KMS-11 (cell line): ENCODE measurements at regions not wholly inside any gene's neighbourhood (a gene's known extent, or its start where the extent isn't known, plus 50 kb on each side); places are given as distances from the start of the nearest gene placed in this dataset.
A peak's percentile ranks its signal among the peaks of the same experiment; 100 is the strongest.

Experiments
- H2AFZ ChIP-seq: fragments of 200-600 bp; sonication (generic); 2 replicates; pipeline ENCODE4 v1.6.1; 2016; ENCODE audit warnings: antibody characterized with exemption, mixed run types, low read depth
- H3K27ac ChIP-seq: fragments of 200-600 bp; sonication (generic); 2 replicates; pipeline ENCODE4 v1.6.1; 2016; ENCODE audit warnings: mild to moderate bottlenecking, mixed run types
- H3K27me3 ChIP-seq: fragments of 200-600 bp; sonication (generic); 2 replicates; pipeline ENCODE4 v1.6.1; 2017; ENCODE audit warnings: mild to moderate bottlenecking, low read depth, mixed run types, moderate library complexity; ENCODE audit not compliant: insufficient read depth
- H3K36me3 ChIP-seq: fragments of 200-600 bp; sonication (generic); 2 replicates; pipeline ENCODE4 v1.6.1; 2017; ENCODE audit warnings: mild to moderate bottlenecking, mixed run types; ENCODE audit not compliant: insufficient read depth
- H3K4me1 ChIP-seq: fragments of 200-600 bp; sonication (generic); 2 replicates; pipeline ENCODE4 v1.6.1; 2016; ENCODE audit warnings: mild to moderate bottlenecking, low read depth, mixed run types; ENCODE audit not compliant: poor library complexity, severe bottlenecking
- H3K4me2 ChIP-seq: fragments of 200-600 bp; sonication (generic); 2 replicates; pipeline ENCODE4 v1.7.0; 2016; ENCODE audit warnings: mild to moderate bottlenecking, mixed run types
- H3K4me3 ChIP-seq: fragments of 200-600 bp; sonication (generic); IDR thresholded peaks from 2 replicates; pipeline ENCODE4 v1.6.1; 2017; ENCODE audit warnings: low read depth, low read length, mixed read lengths; ENCODE audit not compliant: insufficient read depth
- H3K79me2 ChIP-seq: fragments of 200-600 bp; sonication (generic); 2 replicates; pipeline ENCODE4 v1.6.1; 2016; ENCODE audit warnings: low read depth, mixed run types; ENCODE audit not compliant: insufficient read depth
- H3K9ac ChIP-seq: fragments of 200-600 bp; sonication (generic); 2 replicates; pipeline ENCODE4 v1.6.1; 2016; ENCODE audit warnings: mild to moderate bottlenecking, mixed run types
- H4K20me1 ChIP-seq: fragments of 200-600 bp; sonication (generic); 2 replicates; pipeline ENCODE4 v1.6.1; 2016; ENCODE audit warnings: mild to moderate bottlenecking, mixed run types; ENCODE audit not compliant: insufficient read depth
- CTCF ChIP-seq: fragments of 200-600 bp; sonication (generic); conservative IDR thresholded peaks from 2 replicates; pipeline ENCODE4 v1.6.1; 2017; ENCODE audit warnings: low read depth, mild to moderate bottlenecking, antibody characterized with exemption, low read length, moderate library complexity, mixed read lengths

GRCh38 chr18:76307293-76307690 is 187.8 kb downstream of the ZNF516 start:
- Histone ChIP-seq H3K36me3 (no peaks in the 10 kb centered on the region), H3K27me3 (no peaks in the 10 kb centered on the region), H3K4me1 (peaks cover 45% of the 10 kb centered on the region), H3K4me2 (peak overlapping the region; percentile 53), H3K27ac (peak overlapping the region; percentile 87), H3K4me3 (no peak overlapping the region), H2AFZ (peak overlapping the region; percentile 48), H3K9ac (peak overlapping the region; percentile 41; the same call in 1 of the 2 replicates), H4K20me1 (no peaks in the 10 kb centered on the region), H3K79me2 (no peaks in the 10 kb centered on the region)
- no peak for TF ChIP-seq CTCF

- Histone ChIP-seq H3K27me3 (no peaks in the 10 kb centered on the region), H3K9ac (peak overlapping the region; percentile 41; the same call in 1 of the 2 replicates), H2AFZ (peak overlapping the region; percentile 48), H3K36me3 (no peaks in the 10 kb centered on the region), H3K4me3 (no peak overlapping the region), H3K27ac (peak overlapping the region; percentile 87), H3K4me2 (peak overlapping the region; percentile 53), H3K4me1 (peaks cover 45% of the 10 kb centered on the region), H4K20me1 (no peaks in the 10 kb centered on the region), H3K79me2 (no peaks in the 10 kb centered on the region)
- peak; percentile 96 for TF ChIP-seq CTCF
These were observed 188.3 kb downstream of the ZNF516 start for GRCh38 chr18:76306685-76307292.

GRCh38 chr18:76285866-76286265 is 209.2 kb downstream of the ZNF516 start:
- H3K27me3 ChIP-seq = no peaks in the 10 kb centered on the region
- H3K27ac ChIP-seq = no peak overlapping the region
- H3K36me3 ChIP-seq = no peaks in the 10 kb centered on the region
- H3K9ac ChIP-seq = no peak overlapping the region
- H4K20me1 ChIP-seq = no peaks in the 10 kb centered on the region
- no peak for TF ChIP-seq CTCF
- H2AFZ ChIP-seq = no peak overlapping the region
- no peak overlapping the region for H3K4me2 ChIP-seq
- no peak overlapping the region for H3K4me3 ChIP-seq
- H3K79me2 ChIP-seq = no peaks in the 10 kb centered on the region
- no peaks in the 10 kb centered on the region for H3K4me1 ChIP-seq

GRCh38 chr18:76281565-76281964 is 213.5 kb downstream of the ZNF516 start:
- TF ChIP-seq CTCF = no peak

More at GRCh38 chr18:76281565-76281964, 213.5 kb downstream of the ZNF516 start:
- Histone ChIP-seq H3K79me2 (no peaks in the 10 kb centered on the region), H3K27ac (no peak overlapping the region), H3K4me2 (no peak overlapping the region), H3K36me3 (no peaks in the 10 kb centered on the region), H2AFZ (no peak overlapping the region), H3K4me1 (no peaks in the 10 kb centered on the region), H3K27me3 (no peaks in the 10 kb centered on the region), H4K20me1 (no peaks in the 10 kb centered on the region), H3K4me3 (no peak overlapping the region), H3K9ac (no peak overlapping the region)
